ENCODE measurements at regions not wholly inside any gene's neighbourhood (a gene's known extent, or its start where the extent isn't known, plus 50 kb on each side); places are given as distances from the start of the nearest gene placed in this dataset.

- Mint-ChIP-seq H3K4me1 (no peaks in the 10 kb centered on the region), H3K9me3 (peaks cover 6 to 20% (median 8%) of the 10 kb centered on the region in 7 donors), H3K27ac (no peak overlapping the region), H3K27me3 (no peaks in the 10 kb centered on the region), H3K4me3 (no peak overlapping the region), H3K36me3 (peaks cover 4% of the 10 kb centered on the region)
- no peaks in the 10 kb centered on the region for H3K36me3 ChIP-seq (ENCODE audit: control insufficient read depth, insufficient read depth, low read length)
- H3K27me3 ChIP-seq (ENCODE audit: control insufficient read depth, insufficient read depth, low read length), result no peaks in the 10 kb centered on the region
- H3K9me3 ChIP-seq (ENCODE audit: control insufficient read depth in 2 of 2, low read length in 2 of 2), result no peaks in the 10 kb centered on the region
- no peak for ATAC-seq (ENCODE audit: low read depth in 2 of 2)
- DNase-seq, result no peak
- no peak overlapping the region for H3K27ac ChIP-seq (ENCODE audit: insufficient read depth, low read length, poor library complexity, severe bottlenecking)
- H3K4me1 ChIP-seq (ENCODE audit: control insufficient read depth, insufficient read depth, low read length, poor library complexity, severe bottlenecking), result no peaks in the 10 kb centered on the region
- H3K4me3 ChIP-seq (ENCODE audit: low read depth, low read length), result no peak overlapping the region
Measured at GRCh38 chr4:180603791-180604190, 1639.4 kb upstream of the TENM3 start.

- Mint-ChIP-seq H3K27me3 (no peaks in the 10 kb centered on the region), H3K4me1 (no peaks in the 10 kb centered on the region), H3K4me3 (no peak overlapping the region), H3K36me3 (peaks cover 3% of the 10 kb centered on the region), H3K27ac (no peak overlapping the region), H3K9me3 (peaks cover 2 to 24% (median 11%) of the 10 kb centered on the region in 7 donors)
- Histone ChIP-seq H3K36me3 (ENCODE audit: control insufficient read depth, insufficient read depth, low read length) (no peaks in the 10 kb centered on the region), H3K27ac (ENCODE audit: insufficient read depth, low read length, poor library complexity, severe bottlenecking) (no peak overlapping the region), H3K9me3 (ENCODE audit: control insufficient read depth in 2 of 2, low read length in 2 of 2) (no peaks in the 10 kb centered on the region), H3K27me3 (ENCODE audit: control insufficient read depth, insufficient read depth, low read length) (no peaks in the 10 kb centered on the region), H3K4me1 (ENCODE audit: control insufficient read depth, insufficient read depth, low read length, poor library complexity, severe bottlenecking) (no peaks in the 10 kb centered on the region), H3K4me3 (ENCODE audit: low read depth, low read length) (no peak overlapping the region)
- DNase-seq (no peak), ATAC-seq (ENCODE audit: low read depth in 2 of 2) (no peak)
Measured at GRCh38 chr4:180610324-180610723, 1632.9 kb upstream of the TENM3 start.

DNA sequence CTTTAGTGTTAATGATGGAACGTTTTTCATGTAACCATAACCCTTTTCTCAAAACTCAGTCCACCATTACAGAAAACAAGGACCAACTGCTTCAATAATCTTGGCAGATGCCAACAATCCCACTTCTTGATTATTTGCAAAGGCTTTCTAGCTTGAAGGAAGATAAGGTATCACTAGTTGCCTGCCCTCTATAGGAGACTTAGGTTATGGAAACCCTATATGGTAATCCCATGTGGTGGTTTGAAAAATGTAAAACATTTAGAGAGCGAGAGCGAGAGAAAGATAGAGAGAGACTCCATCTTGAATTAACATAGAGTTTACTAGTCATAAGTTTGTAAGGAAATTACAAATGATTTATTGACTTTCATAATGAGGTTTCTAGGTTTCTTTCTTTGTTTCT, 1627.5 kb upstream of the TENM3 start:
- Mint-ChIP-seq H3K4me3 (no peak overlapping the region), H3K27ac (no peak overlapping the region), H3K9me3 (peaks cover 0 to 6% (median 5%) of the 10 kb centered on the region in 7 donors), H3K36me3 (no peaks in the 10 kb centered on the region), H3K27me3 (no peaks in the 10 kb centered on the region), H3K4me1 (no peaks in the 10 kb centered on the region)
- no peak for DNase-seq
- Histone ChIP-seq H3K4me1 (ENCODE audit: control insufficient read depth, insufficient read depth, low read length, poor library complexity, severe bottlenecking) (no peaks in the 10 kb centered on the region), H3K9me3 (ENCODE audit: control insufficient read depth in 2 of 2, low read length in 2 of 2) (no peaks in the 10 kb centered on the region), H3K4me3 (ENCODE audit: low read depth, low read length) (no peak overlapping the region), H3K27ac (ENCODE audit: insufficient read depth, low read length, poor library complexity, severe bottlenecking) (no peak overlapping the region), H3K36me3 (ENCODE audit: control insufficient read depth, insufficient read depth, low read length) (no peaks in the 10 kb centered on the region), H3K27me3 (ENCODE audit: control insufficient read depth, insufficient read depth, low read length) (no peaks in the 10 kb centered on the region)
- ATAC-seq (ENCODE audit: low read depth in 2 of 2), result no peak

DNA sequence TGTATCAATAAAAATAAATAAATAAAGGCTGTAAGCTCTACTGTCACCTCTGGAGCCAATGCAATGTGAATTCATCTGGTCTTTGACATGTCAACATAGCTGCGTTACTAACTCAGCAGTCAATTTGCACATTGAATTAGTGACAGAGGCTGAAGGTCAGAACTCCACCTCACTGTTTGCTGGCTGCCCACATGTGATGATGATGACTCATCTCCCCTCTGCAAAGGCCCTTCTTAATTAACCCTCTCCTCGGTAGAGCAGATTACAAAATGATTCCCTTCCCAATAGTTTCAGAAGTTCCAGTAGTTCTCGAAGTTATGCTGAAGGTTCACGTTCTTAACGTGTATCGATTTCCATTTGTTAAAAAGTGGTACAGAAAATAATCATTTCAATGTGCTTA, 1626.0 kb upstream of the TENM3 start:
- Mint-ChIP-seq H3K27ac (no peak overlapping the region), H3K36me3 (no peaks in the 10 kb centered on the region), H3K4me3 (no peak overlapping the region), H3K9me3 (peaks cover 0 to 11% (median 2%) of the 10 kb centered on the region in 7 donors), H3K4me1 (no peaks in the 10 kb centered on the region), H3K27me3 (no peaks in the 10 kb centered on the region)
- H3K27me3 ChIP-seq (ENCODE audit: control insufficient read depth, insufficient read depth, low read length), result no peaks in the 10 kb centered on the region
- no peak overlapping the region for H3K27ac ChIP-seq (ENCODE audit: insufficient read depth, low read length, poor library complexity, severe bottlenecking)
- H3K4me1 ChIP-seq (ENCODE audit: control insufficient read depth, insufficient read depth, low read length, poor library complexity, severe bottlenecking), result no peaks in the 10 kb centered on the region
- H3K4me3 ChIP-seq (ENCODE audit: low read depth, low read length), result no peak overlapping the region
- DNase-seq, result no peak
- no peaks in the 10 kb centered on the region for H3K9me3 ChIP-seq (ENCODE audit: control insufficient read depth in 2 of 2, low read length in 2 of 2)
- no peaks in the 10 kb centered on the region for H3K36me3 ChIP-seq (ENCODE audit: control insufficient read depth, insufficient read depth, low read length)
- no peak for ATAC-seq (ENCODE audit: low read depth in 2 of 2)

DNA sequence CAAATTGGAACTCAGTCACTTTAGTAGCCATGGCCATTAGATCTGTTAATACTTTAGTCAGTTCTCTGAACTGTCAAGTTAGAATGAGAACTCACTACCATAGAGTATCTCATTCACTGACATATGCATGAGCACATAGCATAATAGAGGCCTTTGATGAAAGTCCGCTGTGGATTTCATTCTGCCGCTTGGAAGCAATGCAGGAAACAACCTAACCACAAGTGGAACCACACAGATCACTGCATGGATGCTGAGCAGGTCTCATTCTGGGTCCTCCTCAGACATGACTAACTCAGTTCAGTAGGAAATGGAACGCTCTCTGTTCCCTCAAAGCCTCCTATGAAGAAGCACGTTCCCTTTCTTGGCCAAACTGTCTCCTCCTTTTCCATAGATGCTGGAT, 1624.8 kb upstream of the TENM3 start:
- Mint-ChIP-seq H3K27ac (no peak overlapping the region), H3K36me3 (no peaks in the 10 kb centered on the region), H3K4me1 (no peaks in the 10 kb centered on the region), H3K4me3 (no peak overlapping the region), H3K9me3 (peaks cover 0 to 11% (median 2%) of the 10 kb centered on the region in 7 donors), H3K27me3 (no peaks in the 10 kb centered on the region)
- no peaks in the 10 kb centered on the region for H3K9me3 ChIP-seq (ENCODE audit: control insufficient read depth in 2 of 2, low read length in 2 of 2)
- H3K27me3 ChIP-seq (ENCODE audit: control insufficient read depth, insufficient read depth, low read length), result no peaks in the 10 kb centered on the region
- no peak overlapping the region for H3K27ac ChIP-seq (ENCODE audit: insufficient read depth, low read length, poor library complexity, severe bottlenecking)
- no peaks in the 10 kb centered on the region for H3K36me3 ChIP-seq (ENCODE audit: control insufficient read depth, insufficient read depth, low read length)
- no peaks in the 10 kb centered on the region for H3K4me1 ChIP-seq (ENCODE audit: control insufficient read depth, insufficient read depth, low read length, poor library complexity, severe bottlenecking)
- ATAC-seq (ENCODE audit: low read depth in 2 of 2) (no peak), DNase-seq (no peak)
- no peak overlapping the region for H3K4me3 ChIP-seq (ENCODE audit: low read depth, low read length)

GRCh38 chr4:180619440-180619839, 1623.8 kb upstream of the TENM3 start:
- H3K36me3 ChIP-seq (ENCODE audit: control insufficient read depth, insufficient read depth, low read length), result no peaks in the 10 kb centered on the region
- no peaks in the 10 kb centered on the region for H3K4me1 Mint-ChIP-seq
- no peaks in the 10 kb centered on the region for H3K36me3 Mint-ChIP-seq
- H3K4me1 ChIP-seq (ENCODE audit: control insufficient read depth, insufficient read depth, low read length, poor library complexity, severe bottlenecking), result no peaks in the 10 kb centered on the region
- no peak overlapping the region for H3K4me3 Mint-ChIP-seq
- no peaks in the 10 kb centered on the region for H3K27me3 ChIP-seq (ENCODE audit: control insufficient read depth, insufficient read depth, low read length)
- no peak overlapping the region for H3K4me3 ChIP-seq (ENCODE audit: low read depth, low read length)
- ATAC-seq (ENCODE audit: low read depth in 2 of 2) (no peak), DNase-seq (no peak)
- H3K27me3 Mint-ChIP-seq, result no peaks in the 10 kb centered on the region
- no peak overlapping the region for H3K27ac Mint-ChIP-seq
- H3K27ac ChIP-seq (ENCODE audit: insufficient read depth, low read length, poor library complexity, severe bottlenecking), result no peak overlapping the region
- H3K9me3 ChIP-seq (ENCODE audit: control insufficient read depth in 2 of 2, low read length in 2 of 2), result no peaks in the 10 kb centered on the region
- peaks cover 0 to 11% (median 3%) of the 10 kb centered on the region in 7 donors for H3K9me3 Mint-ChIP-seq

- H3K9me3 ChIP-seq (ENCODE audit: control insufficient read depth in 2 of 2, low read length in 2 of 2), result no peaks in the 10 kb centered on the region
- Mint-ChIP-seq H3K27ac (no peak overlapping the region), H3K4me1 (no peaks in the 10 kb centered on the region), H3K36me3 (no peaks in the 10 kb centered on the region), H3K9me3 (peaks cover 1 to 12% (median 7%) of the 10 kb centered on the region in 7 donors), H3K4me3 (no peak overlapping the region), H3K27me3 (no peaks in the 10 kb centered on the region)
- no peaks in the 10 kb centered on the region for H3K4me1 ChIP-seq (ENCODE audit: control insufficient read depth, insufficient read depth, low read length, poor library complexity, severe bottlenecking)
- ATAC-seq (ENCODE audit: low read depth in 2 of 2) (no peak), DNase-seq (no peak)
- H3K27me3 ChIP-seq (ENCODE audit: control insufficient read depth, insufficient read depth, low read length), result no peaks in the 10 kb centered on the region
- no peak overlapping the region for H3K4me3 ChIP-seq (ENCODE audit: low read depth, low read length)
- no peaks in the 10 kb centered on the region for H3K36me3 ChIP-seq (ENCODE audit: control insufficient read depth, insufficient read depth, low read length)
- H3K27ac ChIP-seq (ENCODE audit: insufficient read depth, low read length, poor library complexity, severe bottlenecking), result no peak overlapping the region
Measured at GRCh38 chr4:180622254-180622653, 1620.9 kb upstream of the TENM3 start.

GRCh38 chr4:180625653-180626052, 1617.5 kb upstream of the TENM3 start:
- no peaks in the 10 kb centered on the region for H3K27me3 Mint-ChIP-seq

More at GRCh38 chr4:180625653-180626052, 1617.5 kb upstream of the TENM3 start:
- DNase-seq (no peak), ATAC-seq (ENCODE audit: low read depth in 2 of 2) (no peak)
- no peaks in the 10 kb centered on the region for H3K36me3 ChIP-seq (ENCODE audit: control insufficient read depth, insufficient read depth, low read length)
- H3K4me1 Mint-ChIP-seq, result no peaks in the 10 kb centered on the region
- H3K4me3 ChIP-seq (ENCODE audit: low read depth, low read length), result no peak overlapping the region
- H3K27ac ChIP-seq (ENCODE audit: insufficient read depth, low read length, poor library complexity, severe bottlenecking), result no peak overlapping the region
- no peak overlapping the region for H3K27ac Mint-ChIP-seq
- H3K9me3 Mint-ChIP-seq, result peaks cover 1 to 9% (median 6%) of the 10 kb centered on the region in 7 donors
- no peaks in the 10 kb centered on the region for H3K4me1 ChIP-seq (ENCODE audit: control insufficient read depth, insufficient read depth, low read length, poor library complexity, severe bottlenecking)
- H3K4me3 Mint-ChIP-seq, result no peak overlapping the region
- no peaks in the 10 kb centered on the region for H3K36me3 Mint-ChIP-seq
- H3K27me3 ChIP-seq (ENCODE audit: control insufficient read depth, insufficient read depth, low read length), result no peaks in the 10 kb centered on the region
- no peaks in the 10 kb centered on the region for H3K9me3 ChIP-seq (ENCODE audit: control insufficient read depth in 2 of 2, low read length in 2 of 2)
